GM21515 (cell line): ENCODE measurements at regions not wholly inside any gene's neighbourhood (a gene's known extent, or its start where the extent isn't known, plus 50 kb on each side); places are given as distances from the start of the nearest gene placed in this dataset.
"Not testable (repeated sequence)": the region's sequence is repeated elsewhere in the genome, so short reads cannot be mapped to it uniquely, and the experiment has no call there.

Source experiments
- ATAC-seq: cut with Tn5 transposase; IDR thresholded peaks from one replicate; pipeline ENCODE4 v1.9.1; 2021; ENCODE audit not compliant: unreplicated experiment

GRCh38 chr2:147041121-147041494 is 803.7 kb upstream of the ACVR2A start:
- no peak for ATAC-seq

GRCh38 chr2:147040298-147041120 is 804.3 kb upstream of the ACVR2A start:
- ATAC-seq, result no peak

GRCh38 chr2:147037048-147037447 is 807.8 kb upstream of the ACVR2A start:
- ATAC-seq, result no peak

GRCh38 chr2:147033044-147033443 is 811.8 kb upstream of the ACVR2A start:
- no peak for ATAC-seq

GRCh38 chr2:147031897-147032296 is 812.9 kb upstream of the ACVR2A start:
- no peak for ATAC-seq

- no peak for ATAC-seq
These were observed 813.7 kb upstream of the ACVR2A start for GRCh38 chr2:147030966-147031720.

GRCh38 chr2:147027436-147027835 is 817.4 kb upstream of the ACVR2A start:
- no peak for ATAC-seq

GRCh38 chr2:147026664-147027295 is 818.0 kb upstream of the ACVR2A start:
- no peak for ATAC-seq

GRCh38 chr2:147025646-147026585 is 818.9 kb upstream of the ACVR2A start:
- no peak for ATAC-seq

GRCh38 chr2:147019311-147019710 is 825.5 kb upstream of the ACVR2A start:
- no peak for ATAC-seq

GRCh38 chr2:147017951-147018645 is 826.7 kb upstream of the ACVR2A start:
- ATAC-seq, result no peak

- no peak for ATAC-seq
These were observed 828.6 kb upstream of the ACVR2A start for GRCh38 chr2:147016181-147016580.

- ATAC-seq, result no peak
These were observed 829.2 kb upstream of the ACVR2A start for GRCh38 chr2:147015591-147015990.

GRCh38 chr2:147013696-147014392 is 831.0 kb upstream of the ACVR2A start:
- ATAC-seq, result no peak

- ATAC-seq, result no peak
These were observed 836.3 kb upstream of the ACVR2A start for GRCh38 chr2:147008481-147008880.

- ATAC-seq, result no peak
These were observed 838.1 kb upstream of the ACVR2A start for GRCh38 chr2:147006736-147007141.

- no peak for ATAC-seq
These were observed 841.7 kb upstream of the ACVR2A start for GRCh38 chr2:147003081-147003480.

GRCh38 chr2:147002256-147002655 is 842.6 kb upstream of the ACVR2A start:
- ATAC-seq, result no peak

GRCh38 chr2:147001061-147001460 is 843.8 kb upstream of the ACVR2A start:
- no peak for ATAC-seq

- not testable (repeated sequence) for ATAC-seq
These were observed 844.7 kb upstream of the ACVR2A start for GRCh38 chr2:147000151-147000550.
